NCI-H82 (cell line): ENCODE measurements at regions not wholly inside any gene's neighbourhood (a gene's known extent, or its start where the extent isn't known, plus 50 kb on each side); places are given as distances from the start of the nearest gene placed in this dataset.
"Not testable (repeated sequence)": the region's sequence is repeated elsewhere in the genome, so short reads cannot be mapped to it uniquely, and the experiment has no call there.

ENCODE experiments used
- DNase-seq: peaks from one replicate; lab custom pipeline; 2025; lab: John Stamatoyannopoulos, UW

- no peak for DNase-seq
Observed at GRCh38 chr6:164695896-164696295, 613.5 kb downstream of the C6orf118 start.

- no peak for DNase-seq
Observed at GRCh38 chr6:164694386-164694785, 615.0 kb downstream of the C6orf118 start.

- no peak for DNase-seq
Observed at GRCh38 chr6:164693944-164694343, 615.5 kb downstream of the C6orf118 start.

GRCh38 chr6:164692772-164693510 is 616.5 kb downstream of the C6orf118 start:
- DNase-seq: no peak

- no peak for DNase-seq
Observed at GRCh38 chr6:164690702-164691500, 618.5 kb downstream of the C6orf118 start.

- no peak for DNase-seq
Observed at GRCh38 chr6:164690241-164690640, 619.2 kb downstream of the C6orf118 start.

- no peak for DNase-seq
Observed at GRCh38 chr6:164665328-164665727, 644.1 kb downstream of the C6orf118 start.

- DNase-seq: no peak
Observed at GRCh38 chr6:164663634-164664033, 645.8 kb downstream of the C6orf118 start.

- DNase-seq: no peak
Observed at GRCh38 chr6:164661716-164662115, 647.7 kb downstream of the C6orf118 start.

GRCh38 chr6:164660781-164661180 is 648.6 kb downstream of the C6orf118 start:
- no peak for DNase-seq

GRCh38 chr6:164640956-164641355 is 668.4 kb downstream of the C6orf118 start:
- no peak for DNase-seq

GRCh38 chr6:164628302-164628931 is 681.0 kb downstream of the C6orf118 start:
- no peak for DNase-seq

- DNase-seq: no peak
Observed at GRCh38 chr6:164616917-164617524, 692.4 kb downstream of the C6orf118 start.

- peak; percentile 9 for DNase-seq
Observed at GRCh38 chr6:164612751-164613150, 696.7 kb downstream of the C6orf118 start.

GRCh38 chr6:164610859-164611258 is 698.5 kb downstream of the C6orf118 start:
- DNase-seq: not testable (repeated sequence)

GRCh38 chr6:164602415-164602814 is 707.0 kb downstream of the C6orf118 start:
- DNase-seq: not testable (repeated sequence)

GRCh38 chr6:164581563-164581962 is 727.8 kb downstream of the C6orf118 start:
- DNase-seq: no peak

- no peak for DNase-seq
Observed at GRCh38 chr6:164579035-164579434, 730.4 kb downstream of the C6orf118 start.

GRCh38 chr6:164578616-164579015 is 730.8 kb downstream of the C6orf118 start:
- no peak for DNase-seq

GRCh38 chr6:164570801-164571200 is 738.6 kb downstream of the C6orf118 start:
- DNase-seq: no peak

GRCh38 chr6:164569509-164569908 is 739.9 kb downstream of the C6orf118 start:
- no peak for DNase-seq

- DNase-seq: no peak
Observed at GRCh38 chr6:164563924-164564323, 745.5 kb downstream of the C6orf118 start.
